HCT116 (cell line): ENCODE measurements at regions not wholly inside any gene's neighbourhood (a gene's known extent, or its start where the extent isn't known, plus 50 kb on each side); places are given as distances from the start of the nearest gene placed in this dataset.

Experiments
- ATAC-seq: fragments of 200-7000 bp; cut with Tn5 transposase; 2 replicates; pipeline ENCODE4 v1.9.1; 2020; ENCODE audit warnings: mild to moderate bottlenecking, moderate library complexity
- BruUV-seq: library from RNA; stranded (reverse); fragments of 400-500 nt; replicated peaks from 2 replicates; lab custom pipeline; 2021; lab: Mats Ljungman, UMichigan
- CTCF ChIA-PET: fragments of 300-600 bp; sonication (Branson Sonifier 250); formaldehyde crosslinking; loops from one replicate; lab custom pipeline; 2021; ENCODE audit warnings: antibody characterized with exemption; lab: Charles Lee
- POLR2A ChIA-PET: fragments of 300-600, 350-600 bp; sonication (Branson Sonifier 250); formaldehyde crosslinking; loops from one replicate; lab custom pipeline; 2021; ENCODE audit warnings: antibody characterized with exemption; lab: Charles Lee
- RAD21 ChIA-PET, 2 experiments: fragments of 300-600 bp; sonication (Branson Sonifier 250); formaldehyde crosslinking; loops; one replicate each; lab custom pipeline; 2023; ENCODE audit warnings: low total read pairs in 2 of 2; ENCODE audit not compliant: uncharacterized antibody in 2 of 2, unreplicated experiment in 2 of 2, low non-redundant PET in 1 of 2; lab: Charles Lee
- DNase-seq: peaks from one replicate; pipeline ENCODE4 v3.0.0-alpha.2; 2010; ENCODE audit warnings: low read depth, low spot score
- H2AFZ ChIP-seq: fragments of 200-600 bp; shearing (Covaris generic), sonication (generic); 2 replicates; pipeline ENCODE4 v1.6.1; 2017; ENCODE audit warnings: low read depth, mixed run types, mixed read lengths, antibody characterized with exemption, low read length; ENCODE audit not compliant: poor library complexity, severe bottlenecking
- H3K27ac ChIP-seq: 2 replicates; pipeline ENCODE4 v1.5.1; 2012; ENCODE audit warnings: low read depth, low read length
- H3K27me3 ChIP-seq: fragments of 200-600 bp; sonication (generic); 2 replicates; pipeline ENCODE4 v1.6.1; 2016; ENCODE audit warnings: mixed run types, low read length, mixed read lengths; ENCODE audit not compliant: insufficient read depth
- H3K36me3 ChIP-seq, 2 experiments: fragments of 200-500 bp in 1 of 2; fragments of 200-600 bp in 1 of 2; sonication (Bioruptor generic) in 1 of 2; sonication (generic) in 1 of 2; 2 replicates each; pipeline versions ENCODE4 v1.5.1 to v1.6.1; 2014 to 2016; ENCODE audit warnings: low read length in 2 of 2, inconsistent platforms in 1 of 2, mixed read lengths in 1 of 2, mixed run types in 1 of 2; ENCODE audit not compliant: insufficient read depth in 2 of 2, control insufficient read depth in 1 of 2
- H3K4me1 ChIP-seq, 2 experiments: fragments of 200-600 bp in 1 of 2; sonication (generic) in 1 of 2; 2 replicates each; pipeline versions ENCODE4 v1.5.1 to v1.6.1; 2012 to 2017; ENCODE audit warnings: low read length in 2 of 2, inconsistent platforms in 1 of 2, mild to moderate bottlenecking in 1 of 2, mixed read lengths in 1 of 2, mixed run types in 1 of 2, moderate library complexity in 1 of 2; ENCODE audit not compliant: insufficient read depth in 2 of 2, control insufficient read depth in 1 of 2
- H3K4me2 ChIP-seq: fragments of 200-600 bp; sonication (generic); 2 replicates; pipeline ENCODE4 v1.6.1; 2017; ENCODE audit warnings: mixed run types, low read length, mixed read lengths
- H3K4me3 ChIP-seq, 2 experiments: fragments of 200-600 bp in 1 of 2; sonication (generic) in 1 of 2; replicated peaks in 1 of 2; 2 replicates each; pipeline ENCODE4 v1.5.1; 2011 to 2016; ENCODE audit warnings: low read length in 2 of 2, control low read depth in 1 of 2, low read depth in 1 of 2, mild to moderate bottlenecking in 1 of 2, mixed read lengths in 1 of 2, mixed run types in 1 of 2
- H3K79me2 ChIP-seq: fragments of 200-600 bp; sonication (generic); 2 replicates; pipeline ENCODE4 v1.6.1; 2017; ENCODE audit warnings: mild to moderate bottlenecking, mixed run types, low read length, moderate library complexity, mixed read lengths; ENCODE audit not compliant: insufficient read depth
- H3K9ac ChIP-seq: fragments of 200-600 bp; sonication (generic); 2 replicates; pipeline ENCODE4 v1.6.1; 2016; ENCODE audit warnings: low read length, mixed read lengths
- H3K9me2 ChIP-seq: fragments of 200-600 bp; sonication (generic), shearing (Covaris generic); 2 replicates; pipeline ENCODE4 v1.6.1; 2017; ENCODE audit warnings: mixed run types, mild to moderate bottlenecking, moderate library complexity; ENCODE audit not compliant: insufficient read depth
- H3K9me3 ChIP-seq, 2 experiments: fragments of 200-500 bp in 1 of 2; fragments of 200-600 bp in 1 of 2; sonication (Bioruptor generic) in 1 of 2; sonication (generic) in 1 of 2; 2 replicates each; pipeline ENCODE4 v1.6.1; 2014 to 2017; ENCODE audit warnings: low read length in 2 of 2, mixed read lengths in 2 of 2, inconsistent platforms in 1 of 2, low read depth in 1 of 2, mild to moderate bottlenecking in 1 of 2, mixed run types in 1 of 2, moderate library complexity in 1 of 2; ENCODE audit not compliant: control insufficient read depth in 1 of 2, insufficient read depth in 1 of 2
- H4K20me1 ChIP-seq: fragments of 200-600 bp; sonication (generic), shearing (Covaris generic); 2 replicates; pipeline ENCODE4 v1.6.1; 2017; ENCODE audit warnings: mixed run types, mild to moderate bottlenecking, moderate library complexity; ENCODE audit not compliant: insufficient read depth
- SP1 ChIP-seq: IDR thresholded peaks from 2 replicates; pipeline ENCODE4 v1.6.1; 2012; ENCODE audit warnings: low read depth
- SRF ChIP-seq: IDR thresholded peaks from 2 replicates; pipeline ENCODE4 v1.6.1; 2012; ENCODE audit warnings: low read depth
- TCF7L2 ChIP-seq: IDR thresholded peaks from 2 replicates; pipeline ENCODE4 v1.7.0; 2011; ENCODE audit warnings: borderline replicate concordance, inconsistent platforms; ENCODE audit not compliant: insufficient read depth, insufficient read length; ENCODE audit errors: extremely low read depth
- intact Hi-C: fragments of 100-400 bp; cut with micrococcal nuclease; formaldehyde crosslinking; loops from 2 replicates; pipeline ENCODE4 v1.10.0; 2022

- H3K27ac ChIP-seq, result no peak overlapping the region
- no TSS peak for BruUV-seq
- DNase-seq (no peak), ATAC-seq (no peak)
- CTCF ChIA-PET, result no interaction called here
- H3K4me2 ChIP-seq, result no peak overlapping the region
- no peaks in the 10 kb centered on the region for H3K9me2 ChIP-seq
- no peak overlapping the region for H3K4me3 ChIP-seq
- peaks cover 20% of the 10 kb centered on the region for H3K79me2 ChIP-seq
- peaks cover 0 to 5% of the 10 kb centered on the region in 2 experiments; a peak in 1 of 4 replicates for H3K9me3 ChIP-seq
- no peaks in the 10 kb centered on the region for H3K27me3 ChIP-seq
- RAD21 ChIA-PET, result no interaction called here
- peaks cover 23 to 36% of the 10 kb centered on the region in 2 experiments for H3K36me3 ChIP-seq
- H3K9ac ChIP-seq, result no peak overlapping the region
- no peaks in the 10 kb centered on the region for H3K4me1 ChIP-seq
- no peak overlapping the region for H2AFZ ChIP-seq
- TF ChIP-seq SP1 (no peak), SRF (no peak), TCF7L2 (no peak)
- H4K20me1 ChIP-seq, result no peaks in the 10 kb centered on the region
- POLR2A ChIA-PET, result no interaction called here
- intact Hi-C loops, result no loop called here
These were observed 348.6 kb downstream of the SEC14L1 start for GRCh38 chr17:77489239-77489892.

- Histone ChIP-seq H3K4me3 (no peak overlapping the region), H3K79me2 (peaks cover 15% of the 10 kb centered on the region; the same call in 1 of the 2 replicates), H3K9me3 (peaks cover 0 to 2% of the 10 kb centered on the region in 2 experiments; a peak in 1 of 4 replicates), H3K9me2 (no peaks in the 10 kb centered on the region), H3K9ac (no peak overlapping the region), H2AFZ (no peak overlapping the region), H3K27ac (no peak overlapping the region), H4K20me1 (no peaks in the 10 kb centered on the region), H3K36me3 (peaks cover 23 to 40% of the 10 kb centered on the region in 2 experiments), H3K4me1 (no peaks in the 10 kb centered on the region), H3K27me3 (no peaks in the 10 kb centered on the region), H3K4me2 (no peak overlapping the region)
- ChIA-PET RAD21 (no interaction called here), POLR2A (no interaction called here), CTCF (no interaction called here)
- DNase-seq, result no peak
- no peak for TF ChIP-seq SP1
- ATAC-seq, result no peak
- BruUV-seq, result no TSS peak
- intact Hi-C loops, result loop anchor here (10.0 kb wide), 1 partner anchor 235 kb away; no protein-coding TSS in a partner anchor
These were observed 349.1 kb downstream of the SEC14L1 start for GRCh38 chr17:77489893-77490255.
